ENCODE measurements at regions not wholly inside any gene's neighbourhood (a gene's known extent, or its start where the extent isn't known, plus 50 kb on each side); places are given as distances from the start of the nearest gene placed in this dataset.

GRCh38 chr5:110321117-110321516 lies 405.4 kb downstream of the TMEM232 start:
- H3K4me2 ChIP-seq (ENCODE audit: insufficient read depth, low read length), result no peak overlapping the region
- no peak overlapping the region for H3K27ac ChIP-seq (ENCODE audit: insufficient read depth, low read depth, low read length)
- H3K9me1 ChIP-seq (replicated peaks; ENCODE audit: control insufficient read depth, extremely low read depth, insufficient read depth, low read length), result no peaks in the 10 kb centered on the region
- FAIRE-seq (no peak), DNase-seq (ENCODE audit: low read depth, low spot score) (no peak)
- H3K4me1 ChIP-seq (ENCODE audit: control insufficient read depth, extremely low read depth, insufficient read depth, low read length), result no peaks in the 10 kb centered on the region
- H3K4me3 ChIP-seq (replicated peaks in 1 of 3; ENCODE audit: insufficient read depth in 1 of 3, low read depth in 1 of 3, low read length in 3 of 3), result no peak overlapping the region
- BruUV-seq (replicated peaks), result no TSS peak
- H3K36me3 ChIP-seq (ENCODE audit: control insufficient read depth in 2 of 2, extremely low read depth in 1 of 2, insufficient read depth in 2 of 2, low read length in 2 of 2), result no peaks in the 10 kb centered on the region
- no peak overlapping the region for H2AFZ ChIP-seq (ENCODE audit: low read depth, low read length)
- H3K9ac ChIP-seq (replicated peaks; ENCODE audit: extremely low read depth, insufficient read depth, low read length), result no peak overlapping the region
- POLR2A ChIA-PET, result no interaction called here
- H3K79me2 ChIP-seq (ENCODE audit: control insufficient read depth, insufficient read depth, low read length), result no peaks in the 10 kb centered on the region
- TF ChIP-seq POLR2AphosphoS5 (IDR thresholded peaks at IDR 0.05; ENCODE audit: insufficient read depth, low read depth, low read length), result no peak
- TF ChIP-seq MAX (IDR thresholded peaks at IDR 0.05; ENCODE audit: insufficient read depth, insufficient read length), result no peak
- TF ChIP-seq MYC (IDR thresholded peaks at IDR 0.05; ENCODE audit: low read depth, low read length), result no peak
- no peak for TF ChIP-seq JUN (IDR thresholded peaks at IDR 0.05; ENCODE audit: borderline replicate concordance, insufficient read depth, insufficient read length, low read depth)
- no peak for TF ChIP-seq EZH2 (IDR thresholded peaks at IDR 0.05; ENCODE audit: borderline replicate concordance, low read depth, low read length, severe bottlenecking)
- TF ChIP-seq CTCF (IDR thresholded peaks at IDR 0.05; ENCODE audit: extremely low read depth in 1 of 2, insufficient read depth in 1 of 2, low read depth in 1 of 2, low read length in 2 of 2), result no peak
- no peak for TF ChIP-seq GATA2 (IDR thresholded peaks at IDR 0.05; ENCODE audit: insufficient read depth, insufficient read length, low read depth, low read length)
- TF ChIP-seq POLR2A (IDR thresholded peaks at IDR 0.05; ENCODE audit: low read depth, low read length), result no peak
- TF ChIP-seq FOS (IDR thresholded peaks at IDR 0.05; ENCODE audit: borderline replicate concordance, insufficient read depth, low read length), result no peak
- no peaks in the 10 kb centered on the region for H3K27me3 ChIP-seq (ENCODE audit: control insufficient read depth in 2 of 2, insufficient read depth in 2 of 2, low read length in 2 of 2)
- H4K20me1 ChIP-seq (replicated peaks; ENCODE audit: control insufficient read depth, extremely low read depth, insufficient read depth, low read length), result no peaks in the 10 kb centered on the region
- intact Hi-C loops (cut with micrococcal nuclease), result no loop called here
- H3K9me3 ChIP-seq (replicated peaks; ENCODE audit: control insufficient read depth, insufficient read depth, low read length), result no peaks in the 10 kb centered on the region
- CTCF ChIA-PET, result no interaction called here
- dilution Hi-C loops (cut with MboI; ENCODE audit: extremely low pct_ligation_motif_present, low sequenced_read_pairs), result no loop called here

All from endothelial cell of umbilical vein (primary cell).